Endothelial cell of umbilical vein (primary cell): ENCODE measurements at regions not wholly inside any gene's neighbourhood (a gene's known extent, or its start where the extent isn't known, plus 50 kb on each side); places are given as distances from the start of the nearest gene placed in this dataset.

Source experiments
- BruUV-seq: library from RNA; stranded (reverse); fragments of 400-500 nt; replicated peaks from 2 replicates; lab custom pipeline; 2021; lab: Mats Ljungman, UMichigan
- CTCF ChIA-PET: fragments of 300-600, 350-600 bp; sonication (Branson Sonifier 250); formaldehyde crosslinking; loops from one replicate; lab custom pipeline; 2021; ENCODE audit warnings: antibody characterized with exemption, inconsistent platforms; lab: Charles Lee
- POLR2A ChIA-PET: fragments of 300-600, 350-600 bp; sonication (Branson Sonifier 250); formaldehyde crosslinking; loops from one replicate; lab custom pipeline; 2021; ENCODE audit warnings: antibody characterized with exemption, inconsistent platforms; lab: Charles Lee
- DNase-seq: peaks from one replicate; pipeline ENCODE4 v3.0.0-alpha.2; 2011; ENCODE audit warnings: low read depth, low spot score
- FAIRE-seq: peaks from 2 replicates; lab custom pipeline; 2011; peaks lifted over from hg19 to GRCh38; lab: Jason Lieb, UNC
- H2AFZ ChIP-seq: 2 replicates; pipeline ENCODE4 v1.6.0; 2012; ENCODE audit warnings: low read depth, low read length, control low read depth, inconsistent platforms
- H3K27ac ChIP-seq: 2 replicates; pipeline ENCODE4 v1.5.1; 2011; ENCODE audit warnings: low read depth, mild to moderate bottlenecking, control low read depth, low read length, moderate library complexity; ENCODE audit not compliant: insufficient read depth
- H3K27me3 ChIP-seq, 2 experiments: 2 replicates each; pipeline versions ENCODE4 v1.6.0 to v1.6.1; 2011; ENCODE audit warnings: low read length in 2 of 2, mixed read lengths in 1 of 2; ENCODE audit not compliant: control insufficient read depth in 2 of 2, insufficient read depth in 2 of 2
- H3K36me3 ChIP-seq, 2 experiments: 2 replicates in 1 of 2; 3 replicates in 1 of 2; pipeline ENCODE4 v1.5.1; 2011; ENCODE audit warnings: low read length in 2 of 2, mild to moderate bottlenecking in 1 of 2, moderate library complexity in 1 of 2; ENCODE audit not compliant: control insufficient read depth in 2 of 2, insufficient read depth in 2 of 2; ENCODE audit errors: extremely low read depth in 1 of 2
- H3K4me1 ChIP-seq: 3 replicates; pipeline ENCODE4 v1.5.1; 2011; ENCODE audit warnings: mild to moderate bottlenecking, low read length; ENCODE audit not compliant: control insufficient read depth, insufficient read depth; ENCODE audit errors: extremely low read depth
- H3K4me2 ChIP-seq: 2 replicates; pipeline ENCODE4 v1.6.1; 2011; ENCODE audit warnings: low read length, control low read depth, mixed read lengths; ENCODE audit not compliant: insufficient read depth
- H3K4me3 ChIP-seq, 3 experiments: fragments of 200-600 bp in 1 of 3; sonication (generic), shearing (Covaris generic) in 1 of 3; replicated peaks in 1 of 3; 2 replicates each; pipeline ENCODE4 v1.5.1; 2011 to 2016; ENCODE audit warnings: control low read depth in 3 of 3, low read length in 3 of 3, mild to moderate bottlenecking in 2 of 3, inconsistent platforms in 1 of 3, low read depth in 1 of 3, moderate library complexity in 1 of 3; ENCODE audit not compliant: insufficient read depth in 1 of 3
- H3K79me2 ChIP-seq: 2 replicates; pipeline ENCODE4 v1.6.0; 2012; ENCODE audit warnings: low read length, inconsistent platforms; ENCODE audit not compliant: control insufficient read depth, insufficient read depth
- H3K9ac ChIP-seq: replicated peaks from 2 replicates; pipeline ENCODE3; 2011; ENCODE audit warnings: low read length, control low read depth; ENCODE audit not compliant: insufficient read depth; ENCODE audit errors: extremely low read depth
- H3K9me1 ChIP-seq: replicated peaks from 3 replicates; pipeline ENCODE4 v1.6.0; 2011; ENCODE audit warnings: mild to moderate bottlenecking, low read length; ENCODE audit not compliant: control insufficient read depth, insufficient read depth; ENCODE audit errors: extremely low read depth
- H3K9me3 ChIP-seq: replicated peaks from 2 replicates; pipeline ENCODE4 v1.5.1; 2012; ENCODE audit warnings: low read length, inconsistent platforms; ENCODE audit not compliant: control insufficient read depth, insufficient read depth
- H4K20me1 ChIP-seq: replicated peaks from 2 replicates; pipeline ENCODE3; 2011; ENCODE audit warnings: mild to moderate bottlenecking, low read length; ENCODE audit not compliant: control insufficient read depth, insufficient read depth; ENCODE audit errors: extremely low read depth
- CTCF ChIP-seq, 2 donors: IDR thresholded peaks; 1 replicate in 1 of 2; 2 replicates in 1 of 2; pipeline ENCODE4 v1.5.1; 2011; ENCODE audit warnings: low read length in 2 of 2, mild to moderate bottlenecking in 2 of 2, moderate library complexity in 2 of 2, control low read depth in 1 of 2, inconsistent platforms in 1 of 2, low read depth in 1 of 2; ENCODE audit not compliant: insufficient read depth in 1 of 2; ENCODE audit errors: extremely low read depth in 1 of 2
- EZH2 ChIP-seq: IDR thresholded peaks from 2 replicates; pipeline ENCODE4 v1.6.1; 2012; ENCODE audit warnings: borderline replicate concordance, low read depth, mild to moderate bottlenecking, moderate library complexity, low read length, inconsistent platforms; ENCODE audit not compliant: severe bottlenecking
- FOS ChIP-seq: IDR thresholded peaks from 2 replicates; pipeline ENCODE4 v1.6.1; 2011; ENCODE audit warnings: mild to moderate bottlenecking, low read length, moderate library complexity, borderline replicate concordance; ENCODE audit not compliant: insufficient read depth
- GATA2 ChIP-seq: IDR thresholded peaks from 2 replicates; pipeline ENCODE4 v1.7.0; 2011; ENCODE audit warnings: low read depth, mild to moderate bottlenecking, moderate library complexity, mixed read lengths, low read length; ENCODE audit not compliant: insufficient read length, insufficient read depth
- JUN ChIP-seq: IDR thresholded peaks from 2 replicates; pipeline ENCODE4 v1.6.1; 2011; ENCODE audit warnings: borderline replicate concordance, low read depth; ENCODE audit not compliant: insufficient read length, insufficient read depth
- MAX ChIP-seq: IDR thresholded peaks from 2 replicates; pipeline ENCODE4 v1.6.1; 2011; ENCODE audit not compliant: insufficient read depth, insufficient read length
- MYC ChIP-seq: IDR thresholded peaks from one replicate; pipeline ENCODE4 v1.6.1; 2011; ENCODE audit warnings: mild to moderate bottlenecking, low read depth, low read length
- POLR2A ChIP-seq: IDR thresholded peaks from 2 replicates; pipeline ENCODE4 v1.6.1; 2012; ENCODE audit warnings: low read depth, mild to moderate bottlenecking, control low read depth, low read length
- POLR2AphosphoS5 ChIP-seq: IDR thresholded peaks from 2 replicates; pipeline ENCODE4 v1.6.1; 2012; ENCODE audit warnings: low read depth, mild to moderate bottlenecking, control low read depth, low read length, moderate library complexity; ENCODE audit not compliant: insufficient read depth
- dilution Hi-C: fragments of 300-500 bp; cut with MboI; formaldehyde crosslinking; loops from one replicate; pipeline ENCODE4 v1.15.0; 2019; ENCODE audit warnings: low sequenced_read_pairs; ENCODE audit not compliant: extremely low pct_ligation_motif_present
- intact Hi-C: fragments of 100-400 bp; cut with micrococcal nuclease; formaldehyde crosslinking; loops from one replicate; pipeline ENCODE4 v1.10.0; 2022

GRCh38 chr2:37831081-37831780 is 93.9 kb upstream of the RMDN2 start:
- Histone ChIP-seq H3K9me1 (no peaks in the 10 kb centered on the region), H2AFZ (no peak overlapping the region), H3K9ac (no peak overlapping the region), H3K4me2 (no peak overlapping the region), H3K36me3 (no peaks in the 10 kb centered on the region), H3K27me3 (no peaks in the 10 kb centered on the region), H3K79me2 (no peaks in the 10 kb centered on the region), H4K20me1 (no peaks in the 10 kb centered on the region), H3K4me3 (no peak overlapping the region), H3K4me1 (peaks cover 32% of the 10 kb centered on the region), H3K27ac (no peak overlapping the region), H3K9me3 (no peaks in the 10 kb centered on the region)
- BruUV-seq, result no TSS peak
- intact Hi-C loops (loop anchor here (5.0 kb wide), 1 partner anchor 269 kb away; no protein-coding TSS in a partner anchor), dilution Hi-C loops (no loop called here)
- FAIRE-seq, result no peak
- ChIA-PET POLR2A (no interaction called here), CTCF (interaction anchor here (1.0 to 11.5 kb wide), 29 partner anchors 8 to 667 kb away, joined by 3 to 506 read pairs (median 11); no protein-coding TSS in a partner anchor)
- TF ChIP-seq EZH2 (no peak), GATA2 (no peak), POLR2A (no peak), CTCF (IDR thresholded peaks at IDR 0.05; ENCODE audit: extremely low read depth in 1 of 2, insufficient read depth in 1 of 2, low read depth in 1 of 2, low read length in 2 of 2) (no peak), JUN (no peak), MAX (no peak), FOS (no peak), POLR2AphosphoS5 (no peak), MYC (no peak)
- no peak for DNase-seq
